ENCODE measurements at regions not wholly inside any gene's neighbourhood (a gene's known extent, or its start where the extent isn't known, plus 50 kb on each side); places are given as distances from the start of the nearest gene placed in this dataset.

DNA sequence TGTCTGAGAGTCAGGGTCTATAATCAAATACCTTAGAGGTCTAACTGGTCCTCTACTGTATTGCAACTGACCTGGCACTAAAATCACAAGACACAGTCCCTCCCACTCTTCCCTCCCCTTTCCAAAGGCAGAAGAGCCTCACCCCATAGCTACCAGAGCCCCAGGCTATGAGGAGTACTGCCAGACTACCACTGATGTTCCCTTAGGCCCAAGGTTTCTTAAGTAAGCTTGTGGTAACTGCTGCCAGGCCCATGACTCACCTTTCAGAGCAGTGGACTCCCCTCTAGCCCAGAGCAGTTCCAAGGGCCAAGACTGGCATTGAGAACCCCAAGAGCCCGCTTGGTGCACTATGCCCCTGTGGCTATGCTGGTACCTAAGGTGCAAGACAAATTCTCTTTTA, 1193.4 kb downstream of the DSC3 start:
- TF ChIP-seq, protein P1, sequence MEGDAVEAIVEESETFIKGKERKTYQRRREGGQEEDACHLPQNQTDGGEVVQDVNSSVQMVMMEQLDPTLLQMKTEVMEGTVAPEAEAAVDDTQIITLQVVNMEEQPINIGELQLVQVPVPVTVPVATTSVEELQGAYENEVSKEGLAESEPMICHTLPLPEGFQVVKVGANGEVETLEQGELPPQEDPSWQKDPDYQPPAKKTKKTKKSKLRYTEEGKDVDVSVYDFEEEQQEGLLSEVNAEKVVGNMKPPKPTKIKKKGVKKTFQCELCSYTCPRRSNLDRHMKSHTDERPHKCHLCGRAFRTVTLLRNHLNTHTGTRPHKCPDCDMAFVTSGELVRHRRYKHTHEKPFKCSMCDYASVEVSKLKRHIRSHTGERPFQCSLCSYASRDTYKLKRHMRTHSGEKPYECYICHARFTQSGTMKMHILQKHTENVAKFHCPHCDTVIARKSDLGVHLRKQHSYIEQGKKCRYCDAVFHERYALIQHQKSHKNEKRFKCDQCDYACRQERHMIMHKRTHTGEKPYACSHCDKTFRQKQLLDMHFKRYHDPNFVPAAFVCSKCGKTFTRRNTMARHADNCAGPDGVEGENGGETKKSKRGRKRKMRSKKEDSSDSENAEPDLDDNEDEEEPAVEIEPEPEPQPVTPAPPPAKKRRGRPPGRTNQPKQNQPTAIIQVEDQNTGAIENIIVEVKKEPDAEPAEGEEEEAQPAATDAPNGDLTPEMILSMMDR (IDR thresholded peaks at IDR 0.05): no peak
- no peak for TF ChIP-seq ZFX (IDR thresholded peaks at IDR 0.05; ENCODE audit: borderline replicate concordance)
